AG10803 (cell line): ENCODE measurements at regions not wholly inside any gene's neighbourhood (a gene's known extent, or its start where the extent isn't known, plus 50 kb on each side); places are given as distances from the start of the nearest gene placed in this dataset.

Experiments
- DNase-seq: peaks from one replicate; pipeline ENCODE4 v3.0.0; 2010; ENCODE audit warnings: low read depth
- H3K4me3 ChIP-seq: 2 replicates; pipeline ENCODE4 v1.5.1; 2011; ENCODE audit warnings: mild to moderate bottlenecking, low read length, control low read depth
- TF ChIP-seq, protein P1 (sequence below): conservative IDR thresholded peaks from 2 replicates; pipeline ENCODE4 v1.5.1; 2011; ENCODE audit warnings: mild to moderate bottlenecking, low read length, control low read depth, inconsistent platforms

DNA sequence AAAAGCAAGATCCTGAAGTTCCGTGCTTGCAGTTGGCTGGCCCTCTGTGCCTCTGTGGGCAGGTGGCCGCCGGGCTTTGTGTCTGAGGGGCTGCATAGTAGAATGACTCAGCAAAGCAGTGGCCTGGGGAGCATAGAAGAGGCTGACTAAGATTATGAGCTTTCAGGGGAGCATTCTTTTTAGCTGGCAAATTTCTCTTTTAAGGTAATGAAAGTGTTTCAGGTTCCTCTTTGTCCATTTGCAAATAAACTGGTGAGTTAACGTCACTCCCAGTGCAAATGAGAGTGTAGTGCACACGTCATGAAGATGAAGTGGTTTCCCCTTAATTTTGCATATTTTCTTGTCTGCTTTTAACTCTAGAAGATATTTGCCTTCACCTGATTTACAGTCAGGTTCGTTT is 98.6 kb downstream of the BCL2L11 start:
- no peak for DNase-seq
- no peak overlapping the region for H3K4me3 ChIP-seq
- TF ChIP-seq, protein P1, sequence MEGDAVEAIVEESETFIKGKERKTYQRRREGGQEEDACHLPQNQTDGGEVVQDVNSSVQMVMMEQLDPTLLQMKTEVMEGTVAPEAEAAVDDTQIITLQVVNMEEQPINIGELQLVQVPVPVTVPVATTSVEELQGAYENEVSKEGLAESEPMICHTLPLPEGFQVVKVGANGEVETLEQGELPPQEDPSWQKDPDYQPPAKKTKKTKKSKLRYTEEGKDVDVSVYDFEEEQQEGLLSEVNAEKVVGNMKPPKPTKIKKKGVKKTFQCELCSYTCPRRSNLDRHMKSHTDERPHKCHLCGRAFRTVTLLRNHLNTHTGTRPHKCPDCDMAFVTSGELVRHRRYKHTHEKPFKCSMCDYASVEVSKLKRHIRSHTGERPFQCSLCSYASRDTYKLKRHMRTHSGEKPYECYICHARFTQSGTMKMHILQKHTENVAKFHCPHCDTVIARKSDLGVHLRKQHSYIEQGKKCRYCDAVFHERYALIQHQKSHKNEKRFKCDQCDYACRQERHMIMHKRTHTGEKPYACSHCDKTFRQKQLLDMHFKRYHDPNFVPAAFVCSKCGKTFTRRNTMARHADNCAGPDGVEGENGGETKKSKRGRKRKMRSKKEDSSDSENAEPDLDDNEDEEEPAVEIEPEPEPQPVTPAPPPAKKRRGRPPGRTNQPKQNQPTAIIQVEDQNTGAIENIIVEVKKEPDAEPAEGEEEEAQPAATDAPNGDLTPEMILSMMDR: no peak

DNA sequence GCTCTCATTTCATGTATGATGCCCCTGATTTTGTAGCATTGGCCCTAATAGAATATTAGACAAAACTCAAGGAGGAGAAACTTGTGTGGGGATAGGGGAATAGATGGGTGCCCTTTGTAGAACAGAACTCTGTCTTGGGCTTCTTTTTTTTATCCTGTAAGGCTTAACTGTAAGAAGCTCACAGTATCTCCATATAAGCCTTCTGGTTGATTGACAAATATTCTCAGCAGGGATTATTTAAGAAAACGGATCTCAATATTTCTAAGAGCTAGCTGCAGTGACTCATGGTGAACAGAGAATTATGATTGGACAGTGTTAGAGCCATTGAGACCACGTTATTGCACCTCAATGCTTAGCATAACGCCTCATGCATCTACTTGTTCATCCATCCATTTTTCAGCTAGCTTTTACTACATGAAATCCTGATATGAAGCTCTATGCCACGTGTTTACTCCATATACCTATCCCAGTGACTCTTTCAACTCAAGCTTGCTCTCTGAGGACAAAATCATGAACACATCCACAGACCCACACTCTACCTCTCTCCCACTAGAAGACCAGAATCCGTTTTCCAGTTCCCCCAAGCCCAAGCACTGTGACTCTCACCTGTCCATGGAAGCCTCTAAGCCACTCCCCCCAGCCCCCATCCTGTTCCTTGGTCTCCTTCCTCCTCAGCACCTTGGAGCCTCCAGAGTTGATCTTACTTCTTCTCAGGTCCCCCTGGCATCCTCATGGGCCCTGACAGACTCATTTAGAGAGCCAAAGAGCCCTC is 99.2 kb downstream of the BCL2L11 start:
- no peak overlapping the region for H3K4me3 ChIP-seq
- DNase-seq: no peak
- TF ChIP-seq, protein P1: no peak

DNA sequence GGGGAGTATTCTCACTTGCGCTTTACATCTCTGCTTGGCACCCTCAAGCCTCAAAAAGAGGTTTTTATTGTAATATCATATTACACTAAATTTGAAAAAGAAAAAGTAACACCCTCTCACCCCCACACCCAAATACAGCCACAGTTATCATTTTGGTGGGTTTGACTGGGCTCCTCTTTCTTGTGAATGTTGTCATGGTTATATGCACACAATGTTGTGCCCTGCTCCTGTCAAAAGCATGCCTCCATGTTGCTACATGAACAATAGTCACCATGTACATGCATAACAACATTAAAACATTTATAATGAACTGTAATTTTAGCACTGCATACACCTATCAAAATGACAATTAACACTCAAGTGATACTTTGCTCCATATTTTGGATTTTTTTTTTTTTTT is 100.2 kb downstream of the BCL2L11 start:
- DNase-seq: no peak

DNA sequence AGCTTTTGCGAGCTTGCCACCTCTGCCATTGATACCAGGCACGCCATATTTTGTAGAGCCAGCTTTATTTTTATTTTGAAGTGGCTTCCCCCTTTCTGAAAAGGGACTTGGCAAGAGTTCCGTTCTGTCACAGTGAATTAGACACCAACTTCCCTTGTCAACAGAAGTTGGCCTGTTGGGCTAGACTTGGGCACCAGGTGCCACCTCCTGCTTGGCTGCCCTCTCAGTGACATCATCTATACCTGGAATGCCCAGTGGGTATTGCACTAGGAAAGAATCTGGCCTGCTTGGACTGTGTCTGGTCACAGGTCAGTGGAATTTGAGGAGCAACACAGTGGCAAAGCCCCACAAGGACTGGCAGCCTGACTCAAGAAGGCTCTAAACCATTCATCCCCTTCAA is 101.0 kb downstream of the BCL2L11 start:
- TF ChIP-seq, protein P1: no peak
- no peak overlapping the region for H3K4me3 ChIP-seq
- no peak for DNase-seq

More for the DNA sequence above, 100.2 kb downstream of the BCL2L11 start:
- TF ChIP-seq, protein P1: no peak
- H3K4me3 ChIP-seq: no peak overlapping the region

DNA sequence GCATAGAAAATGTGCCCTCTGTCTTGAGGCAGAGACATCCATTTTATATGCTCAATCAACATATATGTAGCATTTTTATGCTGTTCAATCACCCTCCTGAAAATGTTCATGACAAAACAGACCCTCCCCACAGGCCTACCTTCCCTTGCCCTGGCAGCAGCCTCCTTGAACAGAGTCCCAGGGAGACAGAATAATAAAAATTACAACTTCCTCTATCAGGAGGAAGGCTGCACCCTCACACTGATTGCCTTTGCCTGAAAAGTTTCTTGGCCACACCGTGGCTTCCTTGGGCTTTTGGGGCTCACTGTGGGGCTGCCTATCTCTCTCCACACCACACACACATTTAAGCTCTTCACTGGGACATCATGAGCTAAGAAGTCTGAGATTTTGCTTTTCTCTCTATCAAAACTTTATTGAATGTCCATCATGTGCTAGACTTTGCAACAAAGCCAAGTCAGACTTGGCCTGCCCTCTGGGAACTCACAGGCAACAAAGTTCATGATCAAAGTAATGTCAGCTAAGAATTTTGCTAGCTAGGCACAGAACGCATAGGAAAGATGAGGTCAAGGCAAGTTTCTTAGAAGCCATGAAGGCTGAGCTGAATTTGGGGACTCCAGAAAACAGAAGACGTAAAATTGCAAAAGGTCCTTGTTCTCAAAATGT is 101.6 kb downstream of the BCL2L11 start:
- no peak overlapping the region for H3K4me3 ChIP-seq
- DNase-seq: no peak
- TF ChIP-seq, protein P1: no peak

DNA sequence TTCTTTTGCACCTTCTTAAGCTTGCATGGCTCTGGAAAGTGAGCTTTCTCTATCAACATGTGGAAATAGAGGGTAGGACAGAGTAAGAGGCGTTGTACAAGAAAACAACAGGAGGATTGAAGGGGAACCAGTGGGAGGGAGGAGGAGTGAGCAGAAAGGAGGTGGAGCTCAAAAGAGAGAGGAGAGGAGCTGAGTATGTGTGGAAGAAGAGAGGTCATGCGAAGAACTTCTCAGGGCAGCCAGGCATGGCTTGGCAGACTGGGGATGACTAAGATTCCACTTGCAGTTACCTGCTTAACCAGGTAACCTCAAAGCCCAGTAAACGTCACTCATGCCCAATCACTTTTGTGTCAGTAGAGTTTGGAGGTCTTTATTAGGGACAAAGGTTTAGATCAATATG is 105.1 kb downstream of the BCL2L11 start:
- no peak for DNase-seq
- no peak overlapping the region for H3K4me3 ChIP-seq
- TF ChIP-seq, protein P1: no peak
